ENCODE measurements at regions not wholly inside any gene's neighbourhood (a gene's known extent, or its start where the extent isn't known, plus 50 kb on each side); places are given as distances from the start of the nearest gene placed in this dataset.

GRCh38 chr5:67453111-67453905 lies 256.7 kb upstream of the CD180 start:
- TF ChIP-seq CTCF (IDR thresholded peaks at IDR 0.05; ENCODE audit: poor library complexity) (no peak), EZH2phosphoT487 (IDR thresholded peaks at IDR 0.05; ENCODE audit: low read depth, severe bottlenecking, unreplicated experiment) (no peak)

Data from hepatocyte (in vitro differentiated cells).